GM12878 (cell line): ENCODE measurements at regions not wholly inside any gene's neighbourhood (a gene's known extent, or its start where the extent isn't known, plus 50 kb on each side); places are given as distances from the start of the nearest gene placed in this dataset.
"Not testable (repeated sequence)": the region's sequence is repeated elsewhere in the genome, so short reads cannot be mapped to it uniquely, and the experiment has no call there.

Source experiments
- ATAC-seq: fragments of 200-7000 bp; cut with Tn5 transposase; 3 replicates; pipeline ENCODE4 v1.9.1; 2020; ENCODE audit warnings: mild to moderate bottlenecking, moderate library complexity
- BruUV-seq: library from RNA; stranded (reverse); fragments of 400-500 nt; replicated peaks from 2 replicates; lab custom pipeline; 2021; lab: Mats Ljungman, UMichigan
- CTCF ChIA-PET: fragments of 300-600 bp; sonication (Branson Sonifier 250); formaldehyde crosslinking; extraction: SDS; loops from one replicate; lab custom pipeline; 2021; ENCODE audit warnings: inconsistent platforms; lab: Yijun Ruan, JAX
- POLR2A ChIA-PET: fragments of 350-600 bp; formaldehyde crosslinking; extraction: SDS; loops from one replicate; lab custom pipeline; 2021; ENCODE audit warnings: inconsistent platforms; lab: Charles Lee
- RAD21 ChIA-PET: fragments of 300-600 bp; sonication (Branson Sonifier 250); formaldehyde crosslinking; loops from one replicate; lab custom pipeline; 2023; ENCODE audit warnings: antibody characterized with exemption; ENCODE audit not compliant: unreplicated experiment; lab: Charles Lee
- SMC1A ChIA-PET: fragments of 300-600 bp; sonication (Branson Sonifier 250); formaldehyde crosslinking; loops from one replicate; lab custom pipeline; 2023; ENCODE audit not compliant: unreplicated experiment, uncharacterized antibody; lab: Charles Lee
- DNase-seq: peaks from one replicate; pipeline ENCODE4 v3.0.0-alpha.2; 2011; ENCODE audit warnings: low read depth, low spot score
- FAIRE-seq: peaks from 3 replicates; lab custom pipeline; 2011; peaks lifted over from hg19 to GRCh38; lab: Jason Lieb, UNC
- H2AFZ ChIP-seq: 2 replicates; pipeline ENCODE4 v1.6.0; 2011; ENCODE audit warnings: low read depth, low read length, control low read depth; ENCODE audit not compliant: control insufficient read depth
- H3K27ac ChIP-seq: 2 replicates; pipeline ENCODE4 v1.5.1; 2011; ENCODE audit warnings: control low read depth; ENCODE audit not compliant: control insufficient read depth, insufficient read depth
- H3K27me3 ChIP-seq, 2 experiments: replicated peaks in 1 of 2; 2 replicates each; pipeline versions ENCODE4 v1.6.0 to v1.6.1; 2011; ENCODE audit warnings: low read length in 1 of 2; ENCODE audit not compliant: control insufficient read depth in 2 of 2, insufficient read depth in 2 of 2
- H3K36me3 ChIP-seq, 2 experiments: 2 replicates each; pipeline ENCODE4 v1.5.1; 2011; ENCODE audit warnings: low read length in 1 of 2; ENCODE audit not compliant: control insufficient read depth in 2 of 2, insufficient read depth in 2 of 2
- H3K4me1 ChIP-seq: 2 replicates; pipeline ENCODE4 v1.6.1; 2011; ENCODE audit warnings: mild to moderate bottlenecking, low read length, moderate library complexity, mixed read lengths; ENCODE audit not compliant: control insufficient read depth, insufficient read depth
- H3K4me2 ChIP-seq: 2 replicates; pipeline ENCODE4 v1.6.0; 2011; ENCODE audit warnings: control low read depth; ENCODE audit not compliant: control insufficient read depth, insufficient read depth
- H3K4me3 ChIP-seq: fragments of 200-600 bp; sonication (generic); 2 replicates; pipeline ENCODE4 v1.5.1; 2016
- H3K79me2 ChIP-seq: 2 replicates; pipeline ENCODE4 v1.6.0; 2011; ENCODE audit warnings: low read length; ENCODE audit not compliant: control insufficient read depth, insufficient read depth
- H3K9ac ChIP-seq: 2 replicates; pipeline ENCODE4 v1.8.0; 2011; ENCODE audit warnings: low read length, control low read depth, mixed read lengths; ENCODE audit not compliant: control insufficient read depth, insufficient read depth
- H3K9me3 ChIP-seq: replicated peaks from 3 replicates; pipeline ENCODE4 v1.5.1; 2011; ENCODE audit warnings: mild to moderate bottlenecking, low read length; ENCODE audit not compliant: control insufficient read depth, insufficient read depth
- H4K20me1 ChIP-seq: 2 replicates; pipeline ENCODE4 v1.6.0; 2011; ENCODE audit not compliant: control insufficient read depth, insufficient read depth
- GATAD2B ChIP-seq: fragments of 450-650 bp; conservative IDR thresholded peaks from 2 replicates; pipeline ENCODE4 v1.6.1; 2017; ENCODE audit warnings: low read depth, mild to moderate bottlenecking, moderate library complexity
- NFYB ChIP-seq: IDR thresholded peaks from 2 replicates; pipeline ENCODE4 v1.6.1; 2011; ENCODE audit warnings: low read depth, mild to moderate bottlenecking, low read length, improper control_type of control experiment, moderate library complexity; ENCODE audit not compliant: insufficient read depth
- NR2C2 ChIP-seq: IDR thresholded peaks from 2 replicates; pipeline ENCODE4 v1.6.1; 2011; ENCODE audit warnings: borderline replicate concordance, low read depth; ENCODE audit not compliant: control insufficient read depth, insufficient read length
- PML ChIP-seq: IDR thresholded peaks from 2 replicates; pipeline ENCODE4 v1.6.1; 2012; ENCODE audit warnings: low read length, inconsistent platforms
- WGBS: methylation state at CpG from one replicate; pipeline ENCODE4 v1.1.6; 2016; ENCODE audit warnings: low lambda C conversion rate; ENCODE audit not compliant: insufficient replicate concordance, insufficient coverage; ENCODE audit errors: missing lambda C conversion rate; 5-methylcytosine and 5-hydroxymethylcytosine counted together
- in situ Hi-C: fragments of 300-500 bp; cut with MboI; formaldehyde crosslinking; loops from 9 replicates; pipeline ENCODE4 v1.14.3; 2018; ENCODE audit warnings: mixed read lengths
- intact Hi-C: fragments of 100-400 bp; cut with micrococcal nuclease; formaldehyde crosslinking; loops from one replicate; pipeline ENCODE4 v1.14.2; 2022; ENCODE audit not compliant: unreplicated experiment
- TF ChIP-seq, protein P1 (sequence below): fragments of 450-650 bp; IDR thresholded peaks from 2 replicates; pipeline ENCODE4 v1.6.1; 2016; ENCODE audit warnings: mild to moderate bottlenecking
- TF ChIP-seq, protein P2 (sequence below): IDR thresholded peaks from 2 replicates; pipeline ENCODE4 v1.6.1; 2012; ENCODE audit warnings: improper control_type of control experiment, low read depth, low read length; ENCODE audit not compliant: insufficient replicate concordance

DNA sequence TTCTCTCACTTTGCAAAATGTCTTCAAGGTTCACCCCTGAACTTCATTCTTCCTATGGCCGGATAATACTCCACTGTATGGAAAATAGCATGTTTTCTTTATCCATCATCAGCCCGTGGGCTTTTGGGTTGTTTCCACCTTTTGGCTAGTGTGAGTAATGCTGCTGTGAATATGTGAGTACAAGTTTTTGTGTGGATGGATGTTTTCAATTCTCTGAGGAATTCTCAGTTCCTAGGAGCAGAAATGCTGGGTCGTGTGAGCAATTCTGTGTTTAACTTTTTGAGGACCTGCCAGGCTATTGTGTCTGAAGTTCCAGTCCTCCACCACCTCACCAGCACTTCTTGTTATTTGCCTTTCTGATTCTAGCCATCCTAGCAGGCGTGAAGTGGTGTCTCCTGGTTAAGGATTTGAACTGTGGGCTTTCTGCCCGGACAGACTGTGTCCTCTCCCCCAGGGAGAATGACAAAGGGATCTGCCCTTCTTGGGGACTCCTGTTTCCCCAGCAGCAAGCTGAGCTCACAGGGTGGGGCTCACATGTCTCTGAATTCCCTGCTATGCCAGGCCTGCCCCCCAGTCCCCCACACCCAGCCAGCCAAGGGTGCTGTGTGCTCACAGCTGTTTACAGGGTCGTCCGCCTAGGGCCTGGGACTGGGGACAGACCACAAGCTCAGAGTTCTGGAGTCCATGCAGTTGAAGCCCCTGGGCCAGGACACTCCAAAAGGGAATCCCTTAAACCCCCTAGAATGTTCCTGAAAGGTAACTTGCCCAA lies 92.2 kb upstream of the CIBAR2 start:
- Histone ChIP-seq H3K27ac (no peak overlapping the region), H3K9me3 (no peaks in the 10 kb centered on the region; the same call in 1 of the 3 replicates), H3K27me3 (no peaks in the 10 kb centered on the region)
- DNase-seq = no peak
- TF ChIP-seq, protein P1, sequence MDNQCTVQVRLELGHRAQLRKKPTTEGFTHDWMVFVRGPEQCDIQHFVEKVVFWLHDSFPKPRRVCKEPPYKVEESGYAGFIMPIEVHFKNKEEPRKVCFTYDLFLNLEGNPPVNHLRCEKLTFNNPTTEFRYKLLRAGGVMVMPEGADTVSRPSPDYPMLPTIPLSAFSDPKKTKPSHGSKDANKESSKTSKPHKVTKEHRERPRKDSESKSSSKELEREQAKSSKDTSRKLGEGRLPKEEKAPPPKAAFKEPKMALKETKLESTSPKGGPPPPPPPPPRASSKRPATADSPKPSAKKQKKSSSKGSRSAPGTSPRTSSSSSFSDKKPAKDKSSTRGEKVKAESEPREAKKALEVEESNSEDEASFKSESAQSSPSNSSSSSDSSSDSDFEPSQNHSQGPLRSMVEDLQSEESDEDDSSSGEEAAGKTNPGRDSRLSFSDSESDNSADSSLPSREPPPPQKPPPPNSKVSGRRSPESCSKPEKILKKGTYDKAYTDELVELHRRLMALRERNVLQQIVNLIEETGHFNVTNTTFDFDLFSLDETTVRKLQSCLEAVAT = no peak
- TF ChIP-seq PML (no peak), NR2C2 (no peak), NFYB (no peak), GATAD2B (no peak)
- TF ChIP-seq, protein P2, sequence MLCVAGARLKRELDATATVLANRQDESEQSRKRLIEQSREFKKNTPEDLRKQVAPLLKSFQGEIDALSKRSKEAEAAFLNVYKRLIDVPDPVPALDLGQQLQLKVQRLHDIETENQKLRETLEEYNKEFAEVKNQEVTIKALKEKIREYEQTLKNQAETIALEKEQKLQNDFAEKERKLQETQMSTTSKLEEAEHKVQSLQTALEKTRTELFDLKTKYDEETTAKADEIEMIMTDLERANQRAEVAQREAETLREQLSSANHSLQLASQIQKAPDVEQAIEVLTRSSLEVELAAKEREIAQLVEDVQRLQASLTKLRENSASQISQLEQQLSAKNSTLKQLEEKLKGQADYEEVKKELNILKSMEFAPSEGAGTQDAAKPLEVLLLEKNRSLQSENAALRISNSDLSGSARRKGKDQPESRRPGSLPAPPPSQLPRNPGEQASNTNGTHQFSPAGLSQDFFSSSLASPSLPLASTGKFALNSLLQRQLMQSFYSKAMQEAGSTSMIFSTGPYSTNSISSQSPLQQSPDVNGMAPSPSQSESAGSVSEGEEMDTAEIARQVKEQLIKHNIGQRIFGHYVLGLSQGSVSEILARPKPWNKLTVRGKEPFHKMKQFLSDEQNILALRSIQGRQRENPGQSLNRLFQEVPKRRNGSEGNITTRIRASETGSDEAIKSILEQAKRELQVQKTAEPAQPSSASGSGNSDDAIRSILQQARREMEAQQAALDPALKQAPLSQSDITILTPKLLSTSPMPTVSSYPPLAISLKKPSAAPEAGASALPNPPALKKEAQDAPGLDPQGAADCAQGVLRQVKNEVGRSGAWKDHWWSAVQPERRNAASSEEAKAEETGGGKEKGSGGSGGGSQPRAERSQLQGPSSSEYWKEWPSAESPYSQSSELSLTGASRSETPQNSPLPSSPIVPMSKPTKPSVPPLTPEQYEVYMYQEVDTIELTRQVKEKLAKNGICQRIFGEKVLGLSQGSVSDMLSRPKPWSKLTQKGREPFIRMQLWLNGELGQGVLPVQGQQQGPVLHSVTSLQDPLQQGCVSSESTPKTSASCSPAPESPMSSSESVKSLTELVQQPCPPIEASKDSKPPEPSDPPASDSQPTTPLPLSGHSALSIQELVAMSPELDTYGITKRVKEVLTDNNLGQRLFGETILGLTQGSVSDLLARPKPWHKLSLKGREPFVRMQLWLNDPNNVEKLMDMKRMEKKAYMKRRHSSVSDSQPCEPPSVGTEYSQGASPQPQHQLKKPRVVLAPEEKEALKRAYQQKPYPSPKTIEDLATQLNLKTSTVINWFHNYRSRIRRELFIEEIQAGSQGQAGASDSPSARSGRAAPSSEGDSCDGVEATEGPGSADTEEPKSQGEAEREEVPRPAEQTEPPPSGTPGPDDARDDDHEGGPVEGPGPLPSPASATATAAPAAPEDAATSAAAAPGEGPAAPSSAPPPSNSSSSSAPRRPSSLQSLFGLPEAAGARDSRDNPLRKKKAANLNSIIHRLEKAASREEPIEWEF = no peak
- TF ChIP-seq, all 136 proteins: peak for 0
- H3K9ac ChIP-seq = no peak overlapping the region
- H3K79me2 ChIP-seq = no peaks in the 10 kb centered on the region
- H4K20me1 ChIP-seq = no peaks in the 10 kb centered on the region
- ChIA-PET SMC1A (no interaction called here), RAD21 (no interaction called here), POLR2A (no interaction called here), CTCF (no interaction called here)
- H3K4me3 ChIP-seq = no peak overlapping the region
- H3K4me2 ChIP-seq = no peak overlapping the region
- intact Hi-C loops = no loop called here
- ATAC-seq (no peak), FAIRE-seq (no peak)
- H2AFZ ChIP-seq = no peak overlapping the region
- H3K36me3 ChIP-seq = no peaks in the 10 kb centered on the region; a peak in 1 of 4 replicates
- 27% methylated on average over 7 of the region's 7 CpGs for WGBS
- in situ Hi-C loops = no loop called here
- no TSS peak for BruUV-seq
- no peaks in the 10 kb centered on the region; the same call in 1 of the 2 replicates for H3K4me1 ChIP-seq

DNA sequence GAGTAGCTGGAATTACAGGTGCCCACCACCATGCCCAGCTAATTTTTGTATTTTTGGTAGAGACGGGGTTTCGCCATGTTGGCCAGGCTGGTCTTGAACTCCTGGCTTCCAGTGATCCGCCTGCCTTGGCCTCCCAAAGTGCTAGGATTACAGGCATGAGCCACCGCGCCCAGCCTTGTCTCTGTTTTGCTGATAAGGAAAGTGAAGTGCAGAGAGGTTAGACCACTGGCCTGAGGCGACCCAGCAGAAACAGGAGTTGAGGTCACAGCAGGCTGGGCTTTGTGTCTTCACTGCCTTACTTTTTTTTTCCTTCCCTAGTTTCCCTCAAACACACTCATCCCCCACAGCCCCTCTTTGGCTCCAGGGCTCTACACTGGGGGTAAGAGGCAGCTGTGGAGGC lies 93.0 kb upstream of the CIBAR2 start:
- FAIRE-seq = not testable (repeated sequence)

More for the DNA sequence above, 93.0 kb upstream of the CIBAR2 start:
- intact Hi-C loops, in situ Hi-C loops, H4K20me1 ChIP-seq, H3K9me3 ChIP-seq, H3K4me3 ChIP-seq, H3K36me3 ChIP-seq, H3K4me1 ChIP-seq, DNase-seq, POLR2A ChIA-PET, H3K79me2 ChIP-seq, CTCF ChIA-PET, H3K9ac ChIP-seq, H2AFZ ChIP-seq, SMC1A ChIA-PET, RAD21 ChIA-PET, H3K27ac ChIP-seq, ATAC-seq, H3K27me3 ChIP-seq, H3K4me2 ChIP-seq, BruUV-seq: not testable (repeated sequence)
- WGBS = 78% methylated on average over 6 of the region's 6 CpGs
